Ovary (tissue), 7 donors: ENCODE measurements at regions not wholly inside any gene's neighbourhood (a gene's known extent, or its start where the extent isn't known, plus 50 kb on each side); places are given as distances from the start of the nearest gene placed in this dataset.

Experiments used
- DNase-seq, 5 donors: peaks; one replicate each; pipeline ENCODE4 v3.0.0-alpha.2; 2019 to 2020
- H3K27ac ChIP-seq, 2 donors: fragments of 200-600 bp; one replicate each; pipeline versions ENCODE4 v1.5.1 to v1.8.0; 2019 to 2022
- H3K27me3 ChIP-seq: fragments of 200-600 bp; one replicate; pipeline ENCODE4 v1.8.0; 2022
- H3K36me3 ChIP-seq: fragments of 200-600 bp; sonication (generic); one replicate; pipeline ENCODE4 v1.5.1; 2019
- H3K4me1 ChIP-seq: one replicate; pipeline ENCODE4 v1.8.1; 2013; ENCODE audit warnings: mild to moderate bottlenecking, moderate library complexity; ENCODE audit not compliant: insufficient read depth
- H3K4me3 ChIP-seq: fragments of 200-600 bp; sonication (generic); one replicate; pipeline ENCODE4 v1.5.1; 2017
- H3K9me3 ChIP-seq, 2 donors: fragments of 200-600 bp in 1 of 2; sonication (generic) in 1 of 2; one replicate each; pipeline versions ENCODE4 v1.5.1 to v1.8.1; 2013 to 2019; ENCODE audit warnings: mild to moderate bottlenecking in 1 of 2, moderate library complexity in 1 of 2
- CTCF ChIP-seq, 3 donors: fragments of 450-650 bp in 2 of 3; fragments of 200-600 bp in 1 of 3; IDR thresholded peaks; one replicate each; pipeline versions ENCODE4 v1.5.1 to v1.8.0; 2016 to 2022; ENCODE audit warnings: antibody characterized with exemption in 3 of 3, mild to moderate bottlenecking in 1 of 3
- EP300 ChIP-seq: sonication (generic); formaldehyde crosslinking; IDR thresholded peaks from one replicate; pipeline ENCODE4 v1.6.1; 2017; ENCODE audit warnings: antibody characterized with exemption
- POLR2A ChIP-seq: fragments of 450-650 bp; IDR thresholded peaks from one replicate; pipeline ENCODE4 v1.6.1; 2017; ENCODE audit warnings: antibody characterized with exemption, mild to moderate bottlenecking, moderate library complexity
- whole genome bisulfite sequencing, 3 donors: extraction: QIAGEN DNeasy Blood & Tissue Kit in 1 of 3; methylation state at CpG; one replicate each; pipeline versions ENCODE4 v1.1.5 to v1.1.7; 2013 to 2017; 5-methylcytosine and 5-hydroxymethylcytosine counted together
- intact Hi-C, 4 donors: fragments of 100-400 bp; cut with DNase I; formaldehyde crosslinking; loops; one replicate each; pipeline versions ENCODE4 v1.11.0 to v1.15.1; 2022 to 2023
- donor health status: DM: no; HTN: no; CAD: no; lungs with moderate emphysema.
- donor health status: DM: no; HTN: no; CAD: no.
- donor health status: Bipolar disorder and iron deficiency.
- donor health status: DM: no; HTN: no; CAD: no.
- donor health status: DM: yes; HTN: yes; CAD: no.

- no peaks in the 10 kb centered on the region for H3K4me1 ChIP-seq
- intact Hi-C loops: no loop called here
- no peaks in the 10 kb centered on the region for H3K9me3 ChIP-seq
- H3K27ac ChIP-seq: no peak overlapping the region
- no peaks in the 10 kb centered on the region for H3K27me3 ChIP-seq
- no peak for DNase-seq
- no peak overlapping the region for H3K4me3 ChIP-seq
- H3K36me3 ChIP-seq: no peaks in the 10 kb centered on the region
- whole genome bisulfite sequencing, 3 donors: 68 to 71% (median 69%) methylated on average over 6 of the region's 6 CpGs
- no peak for TF ChIP-seq EP300
- no peak for TF ChIP-seq POLR2A
These were observed 322.5 kb downstream of the CDK5RAP2 start for GRCh38 chr9:120257483-120257882.

GRCh38 chr9:120256146-120256545, 323.8 kb downstream of the CDK5RAP2 start:
- Histone ChIP-seq H3K36me3 (no peaks in the 10 kb centered on the region), H3K27ac (no peak overlapping the region), H3K27me3 (no peaks in the 10 kb centered on the region), H3K4me3 (no peak overlapping the region), H3K4me1 (no peaks in the 10 kb centered on the region), H3K9me3 (no peaks in the 10 kb centered on the region)
- no peak for DNase-seq
- no peak for TF ChIP-seq EP300
- no peak for TF ChIP-seq POLR2A
- no peak for TF ChIP-seq CTCF (IDR thresholded peaks at IDR 0.05)
- intact Hi-C loops: no loop called here

GRCh38 chr9:120252248-120252647, 327.7 kb downstream of the CDK5RAP2 start:
- TF ChIP-seq EP300 (no peak), POLR2A (no peak), CTCF (IDR thresholded peaks at IDR 0.05) (no peak)
- H3K27me3 ChIP-seq: no peaks in the 10 kb centered on the region
- H3K27ac ChIP-seq: no peak overlapping the region
- no peak overlapping the region for H3K4me3 ChIP-seq
- no peaks in the 10 kb centered on the region for H3K9me3 ChIP-seq
- WGBS, 3 donors: 2 to 9% (median 9%) methylated on average over 2 of the region's 2 CpGs
- no peaks in the 10 kb centered on the region for H3K36me3 ChIP-seq
- intact Hi-C loops: no loop called here
- H3K4me1 ChIP-seq: no peaks in the 10 kb centered on the region
- no peak for DNase-seq

- DNase-seq: no peak
- no peaks in the 10 kb centered on the region for H3K36me3 ChIP-seq
- H3K4me1 ChIP-seq: no peaks in the 10 kb centered on the region
- intact Hi-C loops: no loop called here
- no peak for TF ChIP-seq POLR2A
- no peak for TF ChIP-seq EP300
- TF ChIP-seq CTCF (IDR thresholded peaks at IDR 0.05): no peak
- WGBS, 3 donors: 76 to 83% (median 77%) methylated on average over 21 of the region's 21 CpGs
- H3K27ac ChIP-seq: no peak overlapping the region
- H3K4me3 ChIP-seq: no peak overlapping the region
- no peaks in the 10 kb centered on the region for H3K9me3 ChIP-seq
- H3K27me3 ChIP-seq: no peaks in the 10 kb centered on the region
These were observed 337.7 kb downstream of the CDK5RAP2 start for GRCh38 chr9:120242116-120242811.

- Histone ChIP-seq H3K9me3 (no peaks in the 10 kb centered on the region), H3K27me3 (no peaks in the 10 kb centered on the region), H3K4me1 (no peaks in the 10 kb centered on the region), H3K4me3 (no peak overlapping the region), H3K36me3 (no peaks in the 10 kb centered on the region), H3K27ac (no peak overlapping the region)
- DNase-seq: no peak
- TF ChIP-seq EP300 (no peak), POLR2A (no peak), CTCF (IDR thresholded peaks at IDR 0.05) (no peak)
- intact Hi-C loops: no loop called here
- 67 to 78% (median 74%) methylated on average over 1 of the region's 1 CpG for WGBS, 3 donors
These were observed 343.4 kb downstream of the CDK5RAP2 start for GRCh38 chr9:120236596-120236995.
